Esophagus squamous epithelium (tissue), 5 donors: ENCODE measurements at regions not wholly inside any gene's neighbourhood (a gene's known extent, or its start where the extent isn't known, plus 50 kb on each side); places are given as distances from the start of the nearest gene placed in this dataset.

Experiments used
- DNase-seq: peaks from one replicate; lab custom pipeline; 2025; lab: John Stamatoyannopoulos, UW
- H3K27ac ChIP-seq, 4 donors: fragments of 200-600 bp; sonication (generic); one replicate each; pipeline ENCODE4 v1.5.1; 2016 to 2019; ENCODE audit warnings: mild to moderate bottlenecking in 1 of 4
- H3K27me3 ChIP-seq, 4 donors: fragments of 200-600 bp; sonication (generic); 1 replicate in 3 of 4; 2 replicates in 1 of 4; pipeline versions ENCODE4 v1.5.1 to v1.6.0; 2017 to 2021; ENCODE audit warnings: antibody characterized with exemption in 1 of 4
- H3K36me3 ChIP-seq, 3 donors: fragments of 200-600 bp; sonication (generic); one replicate each; pipeline ENCODE4 v1.5.1; 2016 to 2019
- H3K4me1 ChIP-seq, 3 donors: fragments of 200-600 bp; sonication (generic); one replicate each; pipeline ENCODE4 v1.5.1; 2017 to 2019
- H3K4me3 ChIP-seq, 4 donors: fragments of 200-600 bp; sonication (generic); 1 replicate in 3 of 4; 2 replicates in 1 of 4; pipeline ENCODE4 v1.5.1; 2016 to 2019; ENCODE audit warnings: mild to moderate bottlenecking in 2 of 4, moderate library complexity in 1 of 4
- H3K9me3 ChIP-seq, 3 donors: fragments of 200-600 bp; sonication (generic); one replicate each; pipeline ENCODE4 v1.5.1; 2016 to 2019
- CTCF ChIP-seq, 6 experiments: fragments of 450-650 bp in 4 of 6; fragments of 200-600 bp in 2 of 6; sonication (generic) in 2 of 6; IDR thresholded peaks; one replicate each; pipeline ENCODE4 v1.5.1; 2016 to 2019; ENCODE audit warnings: antibody characterized with exemption in 6 of 6, mild to moderate bottlenecking in 4 of 6, moderate library complexity in 4 of 6
- POLR2A ChIP-seq, 4 donors: fragments of 450-650 bp; IDR thresholded peaks; one replicate each; pipeline ENCODE4 v1.6.1; 2017; ENCODE audit warnings: antibody characterized with exemption in 4 of 4, mild to moderate bottlenecking in 4 of 4, moderate library complexity in 3 of 4
- WGBS, 2 donors: methylation state at CpG; one replicate each; pipeline ENCODE4 v1.1.5; 2018; 5-methylcytosine and 5-hydroxymethylcytosine counted together
- intact Hi-C: fragments of 100-400 bp; cut with DNase I; formaldehyde crosslinking; loops from one replicate; pipeline ENCODE4 v1.15.0; 2022
- donor health status: DM: yes; HTN: yes; CAD: no.

DNA sequence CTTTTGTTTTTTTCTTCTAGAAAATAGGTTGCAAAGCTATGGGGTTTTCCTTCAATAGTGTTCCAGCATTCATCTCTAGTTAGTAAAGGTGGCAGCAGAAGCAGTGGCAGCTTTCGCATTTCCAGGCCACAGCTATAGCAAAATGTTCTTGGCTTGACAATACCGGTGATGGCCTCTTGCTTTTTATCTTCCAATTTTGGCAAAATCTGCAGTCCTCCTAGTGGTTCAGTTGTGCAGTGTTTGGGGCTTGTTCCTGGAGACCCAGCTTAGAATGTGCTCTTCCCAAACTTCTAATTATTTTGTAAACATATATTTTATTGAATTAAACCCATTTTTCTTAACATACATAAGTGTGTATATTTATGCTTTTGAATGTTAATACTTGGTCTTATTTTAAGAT lies 370.6 kb upstream of the MAN1A1 start:
- DNase-seq = no peak
- no peaks in the 10 kb centered on the region for H3K27me3 ChIP-seq
- no peak overlapping the region for H3K27ac ChIP-seq
- H3K9me3 ChIP-seq = no peaks in the 10 kb centered on the region
- H3K4me3 ChIP-seq = no peak overlapping the region
- H3K36me3 ChIP-seq = no peaks in the 10 kb centered on the region
- intact Hi-C loops = no loop called here
- WGBS, 2 donors = 87 to 91% methylated on average over 2 of the region's 2 CpGs
- no peak for TF ChIP-seq POLR2A (IDR thresholded peaks at IDR 0.05)
- TF ChIP-seq CTCF (IDR thresholded peaks at IDR 0.05) = no peak
- H3K4me1 ChIP-seq = peaks cover 0 to 13% (median 0%) of the 10 kb centered on the region in 3 donors

GRCh38 chr6:119717942-119718341 lies 368.4 kb upstream of the MAN1A1 start:
- DNase-seq = no peak
- whole genome bisulfite sequencing, 2 donors = 32 to 34% methylated on average over 2 of the region's 2 CpGs
- no peak for TF ChIP-seq CTCF (IDR thresholded peaks at IDR 0.05)
- Histone ChIP-seq H3K4me3 (no peak overlapping the region), H3K27me3 (no peaks in the 10 kb centered on the region), H3K9me3 (no peaks in the 10 kb centered on the region), H3K4me1 (peaks cover 0 to 13% (median 0%) of the 10 kb centered on the region in 3 donors), H3K36me3 (no peaks in the 10 kb centered on the region), H3K27ac (no peak overlapping the region)
- intact Hi-C loops = no loop called here

DNA sequence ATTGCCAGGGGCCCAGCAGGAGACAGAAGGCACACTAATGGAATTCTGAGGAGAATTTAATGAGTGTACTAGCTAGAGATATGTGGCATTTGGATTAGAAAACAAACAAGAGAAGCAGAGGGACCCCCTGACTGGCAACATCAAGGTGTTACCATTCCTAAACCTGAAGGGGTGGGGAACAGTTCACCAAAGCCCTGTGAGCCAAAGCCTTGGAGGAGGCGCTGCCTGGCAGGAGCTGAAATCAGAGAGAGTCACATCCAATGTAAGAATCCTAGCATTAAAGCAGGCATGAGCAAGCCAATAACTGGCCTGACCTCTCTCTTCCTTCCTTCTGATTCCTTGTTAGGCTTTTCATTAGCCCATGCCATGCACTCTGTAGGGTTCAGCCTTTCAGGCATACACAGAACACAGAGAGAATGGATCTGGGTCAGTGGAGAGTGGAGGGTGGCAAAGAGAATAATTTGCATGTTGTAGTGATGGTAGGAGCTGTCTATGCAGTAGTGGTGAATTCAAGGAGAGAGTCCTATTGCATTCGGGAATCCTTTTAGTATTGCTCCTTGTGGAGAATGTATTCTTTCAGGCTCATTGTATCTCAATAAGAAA lies 367.2 kb upstream of the MAN1A1 start:
- DNase-seq = no peak
- no peak overlapping the region for H3K4me3 ChIP-seq
- no peaks in the 10 kb centered on the region for H3K9me3 ChIP-seq
- H3K36me3 ChIP-seq = no peaks in the 10 kb centered on the region
- no peak for TF ChIP-seq CTCF (IDR thresholded peaks at IDR 0.05)
- TF ChIP-seq POLR2A (IDR thresholded peaks at IDR 0.05) = no peak
- intact Hi-C loops = no loop called here
- H3K27ac ChIP-seq = no peak overlapping the region
- no peaks in the 10 kb centered on the region for H3K27me3 ChIP-seq
- 83 to 95% methylated on average over 2 of the region's 2 CpGs for WGBS, 2 donors
- H3K4me1 ChIP-seq = peaks cover 0 to 13% (median 0%) of the 10 kb centered on the region in 3 donors

- TF ChIP-seq POLR2A (IDR thresholded peaks at IDR 0.05) (no peak), CTCF (IDR thresholded peaks at IDR 0.05) (no peak)
- Histone ChIP-seq H3K4me1 (peaks cover 0 to 9% (median 0%) of the 10 kb centered on the region in 3 donors), H3K9me3 (no peaks in the 10 kb centered on the region), H3K36me3 (no peaks in the 10 kb centered on the region), H3K4me3 (no peak overlapping the region), H3K27me3 (no peaks in the 10 kb centered on the region), H3K27ac (no peak overlapping the region)
- DNase-seq = no peak
- intact Hi-C loops = no loop called here
Measured at GRCh38 chr6:119713903-119714302, 364.3 kb upstream of the MAN1A1 start.

DNA sequence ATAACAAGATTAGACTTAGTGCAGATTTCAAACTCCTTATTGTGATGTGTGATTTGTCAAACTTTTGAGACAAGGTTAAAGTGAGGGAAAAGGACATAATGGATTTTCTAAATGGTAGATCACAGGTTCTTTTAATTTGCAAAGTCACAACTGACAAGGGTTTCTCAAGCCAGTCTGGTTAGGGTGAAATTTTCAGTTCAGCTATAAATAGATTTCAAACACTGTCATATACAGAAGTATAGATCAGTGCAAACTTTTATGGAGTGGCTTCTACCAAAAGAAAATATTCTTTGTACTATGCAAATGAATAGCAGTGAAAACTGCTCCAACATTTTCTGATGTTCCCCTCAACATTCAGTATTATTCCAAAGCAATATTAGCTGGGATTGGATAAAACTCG lies 337.1 kb upstream of the MAN1A1 start:
- TF ChIP-seq POLR2A (IDR thresholded peaks at IDR 0.05) = no peak
- no peak for TF ChIP-seq CTCF (IDR thresholded peaks at IDR 0.05)
- 75% methylated on average over 1 of the region's 1 CpG for WGBS, 2 donors
- Histone ChIP-seq H3K4me3 (no peak overlapping the region), H3K27ac (no peak overlapping the region), H3K4me1 (no peaks in the 10 kb centered on the region), H3K9me3 (no peaks in the 10 kb centered on the region), H3K36me3 (no peaks in the 10 kb centered on the region), H3K27me3 (no peaks in the 10 kb centered on the region)
- intact Hi-C loops = no loop called here
- DNase-seq = no peak
